Ovary (tissue), 3 donors: ENCODE measurements at regions not wholly inside any gene's neighbourhood (a gene's known extent, or its start where the extent isn't known, plus 50 kb on each side); places are given as distances from the start of the nearest gene placed in this dataset.

Experiments used
- POLR2A ChIP-seq: fragments of 450-650 bp; IDR thresholded peaks from one replicate; pipeline ENCODE4 v1.6.1; 2017; ENCODE audit warnings: antibody characterized with exemption, mild to moderate bottlenecking, moderate library complexity
- TF ChIP-seq, protein P1 (sequence below), 3 donors: fragments of 450-650 bp in 2 of 3; fragments of 200-600 bp in 1 of 3; IDR thresholded peaks; one replicate each; pipeline versions ENCODE4 v1.5.1 to v1.8.0; 2016 to 2022; ENCODE audit warnings: antibody characterized with exemption in 3 of 3, mild to moderate bottlenecking in 1 of 3
- donor health status: DM: no; HTN: no; CAD: no.

DNA sequence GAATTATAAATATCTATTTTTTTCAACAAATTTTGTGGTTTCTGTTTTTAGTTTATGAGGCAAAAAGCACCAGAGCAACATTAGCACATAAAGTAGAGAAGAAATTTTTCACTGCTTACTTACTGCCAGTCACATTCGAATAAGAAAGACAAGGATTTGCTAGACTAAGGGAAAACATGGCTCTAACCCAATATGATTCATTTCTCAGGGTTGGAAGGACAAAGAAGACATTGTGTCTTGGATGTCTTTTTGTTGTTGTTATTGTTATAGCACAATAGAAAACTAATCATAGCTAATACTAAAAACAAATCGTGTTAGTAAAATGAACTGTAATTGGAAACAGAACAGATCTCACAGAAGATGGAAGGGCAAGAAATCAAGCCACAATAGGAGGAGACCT is 90.9 kb upstream of the SLCO6A1 start:
- no peak for TF ChIP-seq POLR2A
- TF ChIP-seq, protein P1, sequence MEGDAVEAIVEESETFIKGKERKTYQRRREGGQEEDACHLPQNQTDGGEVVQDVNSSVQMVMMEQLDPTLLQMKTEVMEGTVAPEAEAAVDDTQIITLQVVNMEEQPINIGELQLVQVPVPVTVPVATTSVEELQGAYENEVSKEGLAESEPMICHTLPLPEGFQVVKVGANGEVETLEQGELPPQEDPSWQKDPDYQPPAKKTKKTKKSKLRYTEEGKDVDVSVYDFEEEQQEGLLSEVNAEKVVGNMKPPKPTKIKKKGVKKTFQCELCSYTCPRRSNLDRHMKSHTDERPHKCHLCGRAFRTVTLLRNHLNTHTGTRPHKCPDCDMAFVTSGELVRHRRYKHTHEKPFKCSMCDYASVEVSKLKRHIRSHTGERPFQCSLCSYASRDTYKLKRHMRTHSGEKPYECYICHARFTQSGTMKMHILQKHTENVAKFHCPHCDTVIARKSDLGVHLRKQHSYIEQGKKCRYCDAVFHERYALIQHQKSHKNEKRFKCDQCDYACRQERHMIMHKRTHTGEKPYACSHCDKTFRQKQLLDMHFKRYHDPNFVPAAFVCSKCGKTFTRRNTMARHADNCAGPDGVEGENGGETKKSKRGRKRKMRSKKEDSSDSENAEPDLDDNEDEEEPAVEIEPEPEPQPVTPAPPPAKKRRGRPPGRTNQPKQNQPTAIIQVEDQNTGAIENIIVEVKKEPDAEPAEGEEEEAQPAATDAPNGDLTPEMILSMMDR (IDR thresholded peaks at IDR 0.05) = no peak
